ENCODE measurements at regions not wholly inside any gene's neighbourhood (a gene's known extent, or its start where the extent isn't known, plus 50 kb on each side); places are given as distances from the start of the nearest gene placed in this dataset.
A peak's percentile ranks its signal among the peaks of the same experiment; 100 is the strongest.
"Not testable (repeated sequence)": the region's sequence is repeated elsewhere in the genome, so short reads cannot be mapped to it uniquely, and the experiment has no call there.

DNA sequence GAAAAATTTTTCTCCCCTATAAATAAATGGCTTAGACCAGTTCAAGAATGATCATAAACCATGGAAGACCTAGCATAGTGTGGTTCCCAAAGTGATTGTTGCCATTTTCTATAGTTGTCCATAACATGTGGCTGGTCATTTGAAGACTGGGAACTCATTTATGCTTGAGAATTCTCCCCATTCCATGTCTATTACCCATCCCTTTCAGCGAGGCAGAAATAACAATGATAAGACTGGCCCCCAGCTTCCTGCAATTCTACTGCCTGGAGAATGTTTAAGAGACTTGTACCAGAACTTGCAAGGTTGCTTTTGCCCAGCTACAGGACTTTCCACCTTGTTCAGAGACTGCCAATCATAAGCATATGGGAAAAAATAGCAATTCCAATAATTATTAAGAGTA, 146.5 kb upstream of the CDH11 start:
- H3K27me3 ChIP-seq (ENCODE audit: control insufficient read depth, insufficient read depth, low read length, poor library complexity, severe bottlenecking) = no peaks in the 10 kb centered on the region
- H3K4me1 ChIP-seq (ENCODE audit: control insufficient read depth, insufficient read depth, low read length) = no peaks in the 10 kb centered on the region
- H3K27ac ChIP-seq (ENCODE audit: insufficient read depth, low read depth, low read length, poor library complexity, severe bottlenecking) = no peak overlapping the region
- no peaks in the 10 kb centered on the region for H3K36me3 ChIP-seq (ENCODE audit: control insufficient read depth, insufficient read depth, low read length)
- H3K4me3 ChIP-seq (ENCODE audit: insufficient read depth, low read depth, low read length) = no peak overlapping the region
- H3K9me3 ChIP-seq (ENCODE audit: control insufficient read depth, low read length) = no peaks in the 10 kb centered on the region
- WGBS, 2 experiments = 90 to 93% methylated on average over 1 of the region's 1 CpG

GRCh38 chr16:65263896-65264295, 142.0 kb upstream of the CDH11 start:
- Histone ChIP-seq H3K27me3 (ENCODE audit: control insufficient read depth, insufficient read depth, low read length, poor library complexity, severe bottlenecking) (no peaks in the 10 kb centered on the region), H3K36me3 (ENCODE audit: control insufficient read depth, insufficient read depth, low read length) (no peaks in the 10 kb centered on the region), H3K4me3 (ENCODE audit: insufficient read depth, low read depth, low read length) (no peak overlapping the region), H3K9me3 (ENCODE audit: control insufficient read depth, low read length) (no peaks in the 10 kb centered on the region), H3K27ac (ENCODE audit: insufficient read depth, low read depth, low read length, poor library complexity, severe bottlenecking) (no peak overlapping the region), H3K4me1 (ENCODE audit: control insufficient read depth, insufficient read depth, low read length) (no peaks in the 10 kb centered on the region)
- 94 to 100% methylated on average over 1 of the region's 1 CpG for WGBS, 2 experiments

GRCh38 chr16:65260746-65261145, 138.9 kb upstream of the CDH11 start:
- Histone ChIP-seq H3K9me3 (ENCODE audit: control insufficient read depth, low read length) (no peaks in the 10 kb centered on the region), H3K4me3 (ENCODE audit: insufficient read depth, low read depth, low read length) (no peak overlapping the region), H3K27me3 (ENCODE audit: control insufficient read depth, insufficient read depth, low read length, poor library complexity, severe bottlenecking) (no peaks in the 10 kb centered on the region), H3K36me3 (ENCODE audit: control insufficient read depth, insufficient read depth, low read length) (no peaks in the 10 kb centered on the region), H3K4me1 (ENCODE audit: control insufficient read depth, insufficient read depth, low read length) (no peaks in the 10 kb centered on the region), H3K27ac (ENCODE audit: insufficient read depth, low read depth, low read length, poor library complexity, severe bottlenecking) (no peak overlapping the region)
- no CpG with 5 or more reads among the region's 1 CpG for WGBS, 2 experiments

- Histone ChIP-seq H3K9me3 (ENCODE audit: control insufficient read depth, low read length) (no peaks in the 10 kb centered on the region), H3K4me3 (ENCODE audit: insufficient read depth, low read depth, low read length) (no peak overlapping the region), H3K4me1 (ENCODE audit: control insufficient read depth, insufficient read depth, low read length) (no peaks in the 10 kb centered on the region), H3K27ac (ENCODE audit: insufficient read depth, low read depth, low read length, poor library complexity, severe bottlenecking) (no peak overlapping the region), H3K36me3 (ENCODE audit: control insufficient read depth, insufficient read depth, low read length) (no peaks in the 10 kb centered on the region), H3K27me3 (ENCODE audit: control insufficient read depth, insufficient read depth, low read length, poor library complexity, severe bottlenecking) (no peaks in the 10 kb centered on the region)
- WGBS, 2 experiments = 91 to 94% methylated on average over 1 of the region's 1 CpG
Observed at GRCh38 chr16:65254144-65254543, 132.3 kb upstream of the CDH11 start.

- H3K27ac ChIP-seq (ENCODE audit: insufficient read depth, low read depth, low read length, poor library complexity, severe bottlenecking) = no peak overlapping the region
Observed at GRCh38 chr16:65249768-65250167, 127.9 kb upstream of the CDH11 start.

DNA sequence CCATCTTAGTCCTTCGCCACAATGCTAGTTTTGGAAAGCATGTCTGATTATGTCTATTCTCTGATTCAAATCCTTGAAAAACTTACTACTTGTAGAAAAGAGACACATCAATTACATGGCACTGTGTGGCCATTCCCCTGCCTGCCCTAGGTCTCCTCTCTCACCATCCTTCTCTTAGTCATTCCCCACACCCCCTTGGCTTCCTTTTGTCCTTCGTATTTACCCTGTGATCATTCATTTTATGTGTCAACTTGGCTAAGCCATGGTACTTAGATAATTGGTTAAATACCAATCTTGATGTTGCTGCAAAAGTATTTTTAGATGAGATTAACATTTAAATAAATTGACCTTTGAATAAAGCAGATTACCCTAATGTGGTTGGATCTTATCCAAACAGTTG, 122.9 kb upstream of the CDH11 start:
- no peak overlapping the region for H3K4me3 ChIP-seq (ENCODE audit: insufficient read depth, low read depth, low read length)
- H3K27me3 ChIP-seq (ENCODE audit: control insufficient read depth, insufficient read depth, low read length, poor library complexity, severe bottlenecking) = no peaks in the 10 kb centered on the region
- no peak overlapping the region for H3K27ac ChIP-seq (ENCODE audit: insufficient read depth, low read depth, low read length, poor library complexity, severe bottlenecking)
- 55 to 80% methylated on average over 2 of the region's 2 CpGs for WGBS, 2 experiments
- H3K4me1 ChIP-seq (ENCODE audit: control insufficient read depth, insufficient read depth, low read length) = no peaks in the 10 kb centered on the region
- no peaks in the 10 kb centered on the region for H3K9me3 ChIP-seq (ENCODE audit: control insufficient read depth, low read length)
- no peaks in the 10 kb centered on the region for H3K36me3 ChIP-seq (ENCODE audit: control insufficient read depth, insufficient read depth, low read length)

More at GRCh38 chr16:65249768-65250167, 127.9 kb upstream of the CDH11 start:
- Histone ChIP-seq H3K4me1 (ENCODE audit: control insufficient read depth, insufficient read depth, low read length) (no peaks in the 10 kb centered on the region), H3K4me3 (ENCODE audit: insufficient read depth, low read depth, low read length) (no peak overlapping the region), H3K27me3 (ENCODE audit: control insufficient read depth, insufficient read depth, low read length, poor library complexity, severe bottlenecking) (no peaks in the 10 kb centered on the region), H3K36me3 (ENCODE audit: control insufficient read depth, insufficient read depth, low read length) (no peaks in the 10 kb centered on the region), H3K9me3 (ENCODE audit: control insufficient read depth, low read length) (no peaks in the 10 kb centered on the region)
- WGBS, 2 experiments = 85 to 88% methylated on average over 8 of the region's 8 CpGs

DNA sequence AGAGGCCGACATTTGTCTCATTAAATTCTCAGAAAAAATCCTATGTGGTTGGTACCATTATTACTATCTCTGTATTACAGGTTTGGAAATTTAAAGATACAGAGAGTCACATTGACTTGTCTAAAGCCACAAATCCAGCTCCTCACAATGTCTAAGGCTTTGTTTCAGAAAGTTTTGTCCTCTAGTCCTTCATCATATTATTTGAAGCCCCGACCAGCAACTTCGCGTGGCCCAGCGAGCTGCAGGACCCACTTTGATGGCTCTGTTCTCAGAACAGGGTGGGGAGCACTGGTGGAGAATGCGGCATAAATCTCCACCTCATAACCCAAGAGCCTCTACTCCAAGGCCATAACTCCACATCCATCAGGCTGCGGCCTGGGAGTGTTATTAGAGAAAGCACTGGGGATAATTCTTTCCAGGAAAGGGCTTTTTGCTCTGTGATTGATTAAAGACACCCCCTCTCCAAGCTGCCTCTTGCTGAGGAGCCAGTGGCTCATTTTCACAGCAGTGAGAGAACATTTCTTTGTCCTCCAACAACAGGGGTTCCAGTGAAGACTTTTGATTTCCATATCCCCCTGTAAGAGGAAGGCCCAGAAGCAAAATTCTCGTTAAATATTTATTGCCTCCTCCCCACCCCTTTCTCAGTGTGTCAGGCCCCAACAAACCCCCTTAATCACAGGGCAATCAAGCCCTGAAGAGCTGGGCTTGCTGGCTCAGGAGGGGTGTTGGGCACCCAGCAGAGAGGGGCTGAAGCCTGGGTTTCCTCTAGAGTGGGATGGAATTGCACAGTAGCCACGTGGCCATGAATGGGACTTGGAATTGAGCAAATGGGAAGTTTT, 113.7 kb upstream of the CDH11 start:
- Histone ChIP-seq H3K4me3 (ENCODE audit: insufficient read depth, low read depth, low read length) (no peak overlapping the region), H3K36me3 (ENCODE audit: control insufficient read depth, insufficient read depth, low read length) (no peaks in the 10 kb centered on the region), H3K4me1 (ENCODE audit: control insufficient read depth, insufficient read depth, low read length) (peaks cover 10% of the 10 kb centered on the region), H3K9me3 (ENCODE audit: control insufficient read depth, low read length) (no peaks in the 10 kb centered on the region), H3K27ac (ENCODE audit: insufficient read depth, low read depth, low read length, poor library complexity, severe bottlenecking) (peak overlapping the region; percentile 40), H3K27me3 (ENCODE audit: control insufficient read depth, insufficient read depth, low read length, poor library complexity, severe bottlenecking) (peaks cover 27% of the 10 kb centered on the region)
- WGBS, 2 experiments = 18% methylated on average over 7 to 9 of the region's 9 CpGs

GRCh38 chr16:65234721-65235320, 113.0 kb upstream of the CDH11 start:
- 12 to 16% methylated on average over 14 to 16 of the region's 16 CpGs for WGBS, 2 experiments
- peaks cover 27% of the 10 kb centered on the region for H3K27me3 ChIP-seq (ENCODE audit: control insufficient read depth, insufficient read depth, low read length, poor library complexity, severe bottlenecking)
- not testable (repeated sequence) for H3K36me3 ChIP-seq (ENCODE audit: control insufficient read depth, insufficient read depth, low read length); H3K4me3 ChIP-seq (ENCODE audit: insufficient read depth, low read depth, low read length); H3K9me3 ChIP-seq (ENCODE audit: control insufficient read depth, low read length); H3K4me1 ChIP-seq (ENCODE audit: control insufficient read depth, insufficient read depth, low read length); H3K27ac ChIP-seq (ENCODE audit: insufficient read depth, low read depth, low read length, poor library complexity, severe bottlenecking)

DNA sequence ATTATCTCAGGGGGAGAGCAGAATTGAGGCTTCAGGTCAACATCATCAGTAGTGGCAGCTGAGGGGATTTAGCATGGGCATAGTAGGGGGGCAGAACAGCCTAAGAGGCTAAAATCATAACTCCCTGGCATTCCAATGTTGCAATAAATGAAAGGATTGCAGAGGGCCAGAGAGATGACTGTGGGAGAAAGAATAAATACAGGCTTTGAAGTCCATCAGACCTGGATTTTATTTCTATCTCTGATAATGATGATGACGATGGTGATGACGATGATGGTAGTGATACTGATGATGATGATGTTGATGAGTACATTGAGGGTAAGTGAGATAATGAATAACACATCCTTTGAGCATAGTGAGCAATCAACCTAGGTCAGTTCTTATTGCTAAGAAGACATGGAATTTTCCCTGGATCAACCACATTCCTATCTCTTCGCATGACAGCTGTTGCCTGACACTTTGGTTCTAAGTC, 107.4 kb upstream of the CDH11 start:
- 95% methylated on average over 3 of the region's 3 CpGs for WGBS, 2 experiments
- Histone ChIP-seq H3K4me1 (ENCODE audit: control insufficient read depth, insufficient read depth, low read length) (no peaks in the 10 kb centered on the region), H3K27ac (ENCODE audit: insufficient read depth, low read depth, low read length, poor library complexity, severe bottlenecking) (no peak overlapping the region), H3K27me3 (ENCODE audit: control insufficient read depth, insufficient read depth, low read length, poor library complexity, severe bottlenecking) (peaks cover 10% of the 10 kb centered on the region), H3K36me3 (ENCODE audit: control insufficient read depth, insufficient read depth, low read length) (no peaks in the 10 kb centered on the region), H3K9me3 (ENCODE audit: control insufficient read depth, low read length) (no peaks in the 10 kb centered on the region), H3K4me3 (ENCODE audit: insufficient read depth, low read depth, low read length) (no peak overlapping the region)

- Histone ChIP-seq H3K27me3 (ENCODE audit: control insufficient read depth, insufficient read depth, low read length, poor library complexity, severe bottlenecking) (no peaks in the 10 kb centered on the region), H3K9me3 (ENCODE audit: control insufficient read depth, low read length) (no peaks in the 10 kb centered on the region), H3K4me1 (ENCODE audit: control insufficient read depth, insufficient read depth, low read length) (no peaks in the 10 kb centered on the region), H3K36me3 (ENCODE audit: control insufficient read depth, insufficient read depth, low read length) (no peaks in the 10 kb centered on the region), H3K27ac (ENCODE audit: insufficient read depth, low read depth, low read length, poor library complexity, severe bottlenecking) (no peak overlapping the region), H3K4me3 (ENCODE audit: insufficient read depth, low read depth, low read length) (no peak overlapping the region)
- WGBS, 2 experiments = 87 to 100% methylated on average over 1 of the region's 1 CpG
Observed at GRCh38 chr16:65227150-65227835, 105.4 kb upstream of the CDH11 start.

Measured in ectodermal cell (in vitro differentiated cells).